A673 (cell line): ENCODE measurements at regions not wholly inside any gene's neighbourhood (a gene's known extent, or its start where the extent isn't known, plus 50 kb on each side); places are given as distances from the start of the nearest gene placed in this dataset.

Experiments
- CTCF ChIP-seq: fragments of 300-800, 200-600 bp; sonication (generic); conservative IDR thresholded peaks from 2 replicates; pipeline ENCODE4 v1.5.1; 2017; ENCODE audit warnings: low read depth, mild to moderate bottlenecking, antibody characterized with exemption, low read length, moderate library complexity, mixed read lengths
- EZH2 ChIP-seq: fragments of 200-600 bp; sonication (generic); IDR thresholded peaks from 2 replicates; pipeline ENCODE4 v1.6.1; 2017; ENCODE audit warnings: borderline replicate concordance, low read depth, mild to moderate bottlenecking, mixed read lengths, antibody characterized with exemption, low read length; ENCODE audit not compliant: poor library complexity, severe bottlenecking

- TF ChIP-seq CTCF (no peak), EZH2 (no peak)
Measured at GRCh38 chr4:164192844-164193243, 561.1 kb upstream of the SMIM31 start.
